ENCODE measurements at regions not wholly inside any gene's neighbourhood (a gene's known extent, or its start where the extent isn't known, plus 50 kb on each side); places are given as distances from the start of the nearest gene placed in this dataset.

DNA sequence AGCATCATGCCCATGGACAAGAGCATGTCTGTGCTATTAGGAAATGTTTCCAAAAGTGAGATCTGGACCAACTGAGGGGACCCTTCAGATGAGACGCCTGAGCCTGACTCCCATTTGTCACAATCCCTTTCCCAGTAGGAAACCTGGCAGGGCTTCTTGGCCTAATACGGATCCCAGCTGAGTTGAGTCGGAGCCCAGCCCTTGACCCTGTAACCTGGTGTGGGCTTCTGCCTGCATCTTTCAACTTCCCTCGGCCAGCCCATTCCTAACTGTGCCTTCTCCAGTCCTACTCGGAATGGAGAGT lies 148.3 kb downstream of the IRX2 start:
- no peak for DNase-seq (ENCODE audit: low spot score)

DNA sequence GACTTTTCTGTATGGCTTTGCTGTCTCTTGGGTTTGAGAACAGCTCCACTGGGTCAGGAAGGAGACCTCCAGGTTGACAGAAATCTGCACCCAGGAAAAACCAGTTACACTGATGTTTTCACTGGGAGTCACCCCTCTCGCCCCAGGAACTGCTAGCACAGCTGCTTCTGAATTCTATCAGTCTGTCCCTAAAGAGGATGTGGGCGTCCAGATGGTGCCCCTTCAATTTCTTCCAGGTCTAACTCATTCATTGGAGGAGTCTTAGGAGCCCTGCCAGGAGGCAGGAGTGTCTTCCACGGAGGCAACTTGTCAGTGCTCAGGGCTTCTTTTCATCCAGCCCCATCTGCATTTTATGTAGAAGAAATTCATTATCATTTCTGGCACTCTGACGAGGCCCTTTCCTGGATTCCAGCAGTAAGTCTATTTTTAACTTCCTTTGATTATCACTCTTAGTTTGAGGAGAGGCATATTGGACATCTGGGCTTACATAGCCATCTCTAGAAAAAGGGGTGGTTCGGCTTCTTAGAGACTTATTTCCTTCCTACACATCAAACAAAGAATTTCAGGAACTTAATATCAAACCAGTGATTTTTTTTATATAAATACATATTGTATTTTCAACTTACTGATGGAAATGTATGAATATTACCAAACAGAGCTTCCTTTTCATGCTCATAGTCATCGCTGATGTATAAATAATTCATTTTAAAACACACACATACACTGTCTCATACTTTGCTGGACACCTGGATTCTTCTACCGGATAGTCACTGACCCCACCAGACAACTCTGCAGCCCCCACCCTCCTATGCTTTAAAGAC lies 148.8 kb downstream of the IRX2 start:
- no peak for DNase-seq (ENCODE audit: low spot score)

DNA sequence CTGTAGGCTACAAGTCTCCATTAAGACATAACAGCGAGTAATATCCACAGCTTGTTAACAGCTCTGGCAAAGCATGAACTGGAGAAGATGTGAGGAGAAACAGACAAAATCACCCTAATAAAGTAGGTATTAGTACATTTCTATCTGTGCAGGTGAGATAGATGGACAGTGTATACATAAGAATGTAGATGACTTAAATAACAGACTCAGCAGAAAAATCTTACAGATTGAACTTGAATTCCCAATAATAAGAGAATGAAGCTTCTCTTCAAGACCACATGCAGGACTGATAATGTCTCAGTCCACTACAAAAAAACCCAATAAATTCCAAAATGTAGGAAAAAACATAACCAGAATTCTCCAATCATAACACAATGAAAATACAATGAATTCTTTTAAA lies 153.0 kb downstream of the IRX2 start:
- DNase-seq (ENCODE audit: low spot score) = no peak

DNA sequence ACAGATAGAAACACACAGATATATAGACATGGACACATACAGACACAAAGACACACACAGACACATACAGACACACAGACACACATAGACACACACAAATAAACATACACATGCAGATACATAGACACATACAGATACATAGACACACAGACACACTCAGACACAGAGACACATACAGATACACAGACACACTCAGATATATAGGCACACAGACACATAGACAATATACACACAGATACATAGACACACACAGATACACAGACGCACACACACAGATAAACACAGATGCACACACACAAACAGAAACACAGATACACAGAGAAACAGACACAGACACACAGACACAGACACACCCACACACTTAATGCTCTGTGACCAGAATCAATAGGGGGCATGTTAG lies 156.8 kb downstream of the IRX2 start:
- DNase-seq (ENCODE audit: low spot score) = no peak

DNA sequence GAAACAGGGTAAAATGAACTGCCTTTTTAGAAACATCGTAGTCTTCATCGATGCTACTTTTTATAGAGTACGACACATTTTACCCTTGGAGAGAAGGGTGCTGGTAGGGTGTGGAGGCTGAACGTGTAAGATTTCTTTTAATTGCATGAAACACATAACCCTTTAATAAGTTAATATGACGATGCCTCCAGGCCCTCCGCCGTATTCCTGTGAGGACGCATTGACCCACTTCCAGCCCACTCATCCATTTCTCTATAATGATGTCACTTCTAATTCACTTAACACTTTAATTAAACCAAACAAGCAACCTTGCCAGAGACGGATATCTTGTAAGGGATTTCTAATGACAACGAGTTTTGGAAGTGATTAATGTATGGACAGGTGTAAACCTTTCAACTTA lies 158.7 kb downstream of the IRX2 start:
- DNase-seq (ENCODE audit: low spot score) = no peak

DNA sequence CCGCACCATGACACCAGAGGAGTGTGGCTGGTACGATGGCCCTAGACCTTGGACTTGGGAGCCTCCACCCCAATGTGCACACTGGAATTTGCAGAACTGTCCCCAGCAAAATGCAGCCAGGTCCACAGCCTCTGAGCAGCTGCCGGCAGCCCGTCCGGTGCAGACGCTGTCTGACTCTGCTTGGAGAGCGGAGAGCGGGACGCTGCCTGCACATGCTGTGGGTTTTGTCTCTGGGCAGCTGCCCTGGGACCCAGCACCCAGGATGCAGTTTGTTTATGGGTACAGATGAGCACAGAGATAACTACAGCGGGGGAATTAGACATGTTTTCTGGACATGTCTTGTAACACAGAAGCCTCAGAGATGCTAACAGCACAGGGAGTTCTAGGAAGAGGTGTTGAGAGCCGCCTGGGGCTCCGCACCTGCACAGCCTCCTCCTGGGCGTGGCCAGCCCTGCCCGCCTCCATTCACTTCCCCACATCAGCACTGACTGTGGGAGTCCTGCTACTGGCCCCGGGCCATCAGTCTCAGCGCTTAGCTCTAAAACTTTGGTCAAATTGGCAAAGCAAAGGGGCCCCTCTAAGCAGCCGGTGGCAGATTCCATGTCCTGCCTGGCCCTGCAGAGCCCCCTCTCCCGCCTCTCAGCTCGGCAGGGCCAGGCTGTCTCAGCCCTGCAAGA lies 159.6 kb downstream of the IRX2 start:
- DNase-seq (ENCODE audit: low spot score) = no peak

DNA sequence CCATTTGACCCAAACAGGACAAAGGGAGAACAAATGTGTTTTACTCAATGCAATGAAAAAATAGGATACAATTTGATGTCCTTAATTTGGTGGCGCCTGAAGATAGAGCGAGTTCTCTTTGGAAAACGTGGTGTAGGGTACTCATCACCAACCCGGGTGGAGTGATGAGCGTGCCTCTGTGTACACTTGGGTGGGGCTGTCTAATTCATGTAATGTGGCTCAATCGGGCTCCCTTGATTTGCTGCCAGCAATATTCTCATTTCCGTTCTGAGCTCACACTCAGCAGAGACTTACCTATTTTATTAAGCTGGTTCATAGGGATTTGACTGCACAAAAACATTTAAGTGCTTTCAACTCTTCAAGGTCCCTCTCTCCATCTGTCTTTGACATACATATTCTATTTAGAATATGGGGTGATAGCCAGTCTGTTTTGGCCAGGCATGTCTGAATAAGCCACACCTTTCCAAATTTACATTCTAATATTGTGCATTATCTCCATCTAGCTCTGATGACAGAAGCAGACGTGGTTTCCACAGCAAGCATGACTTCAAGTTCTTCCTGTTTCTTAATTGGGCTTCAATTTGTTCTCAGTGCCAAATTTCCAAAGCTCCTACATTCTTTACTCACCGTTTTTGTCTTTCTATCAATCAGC lies 162.5 kb downstream of the IRX2 start:
- no peak for DNase-seq (ENCODE audit: low spot score)

DNA sequence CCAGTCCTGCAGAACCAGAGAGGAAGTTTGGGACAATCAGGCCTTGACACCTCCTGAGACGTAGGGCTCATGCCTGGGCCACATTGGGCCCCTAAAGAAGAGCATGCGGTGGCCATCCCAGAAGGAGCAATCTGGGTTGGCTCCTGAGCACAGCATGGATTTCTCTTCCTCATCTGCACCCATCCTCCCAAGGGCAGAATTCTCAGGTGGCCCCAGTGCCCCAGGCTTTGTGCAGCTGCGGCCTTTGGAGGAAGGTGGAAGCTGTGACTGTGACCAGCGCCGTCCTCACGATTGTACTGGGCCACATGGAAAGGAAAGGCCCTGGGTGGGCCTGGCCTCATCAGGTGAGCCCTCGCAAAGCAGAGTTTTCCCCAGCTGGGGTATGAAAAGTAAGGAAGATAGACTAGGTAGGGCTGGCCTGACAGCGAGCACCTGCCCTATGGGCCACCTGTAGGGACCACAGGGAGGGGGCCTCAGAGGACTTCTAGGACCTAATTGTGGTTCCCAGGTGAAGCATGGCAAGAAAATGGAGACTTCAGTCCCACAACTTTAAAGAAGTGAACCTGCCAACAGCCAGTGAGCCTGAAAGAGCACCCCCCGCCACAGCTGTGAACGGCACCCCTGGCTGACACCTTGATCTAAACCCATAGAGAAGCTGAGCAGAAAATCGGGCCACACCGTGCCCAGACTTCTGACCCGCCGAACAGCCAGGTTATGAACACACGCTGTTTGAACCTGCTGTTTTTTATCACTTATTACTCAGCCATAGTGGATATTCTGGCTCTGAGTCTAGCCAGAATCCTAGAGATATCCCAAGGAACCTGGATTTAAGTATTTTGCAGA lies 164.1 kb downstream of the IRX2 start:
- DNase-seq (ENCODE audit: low spot score) = no peak

DNA sequence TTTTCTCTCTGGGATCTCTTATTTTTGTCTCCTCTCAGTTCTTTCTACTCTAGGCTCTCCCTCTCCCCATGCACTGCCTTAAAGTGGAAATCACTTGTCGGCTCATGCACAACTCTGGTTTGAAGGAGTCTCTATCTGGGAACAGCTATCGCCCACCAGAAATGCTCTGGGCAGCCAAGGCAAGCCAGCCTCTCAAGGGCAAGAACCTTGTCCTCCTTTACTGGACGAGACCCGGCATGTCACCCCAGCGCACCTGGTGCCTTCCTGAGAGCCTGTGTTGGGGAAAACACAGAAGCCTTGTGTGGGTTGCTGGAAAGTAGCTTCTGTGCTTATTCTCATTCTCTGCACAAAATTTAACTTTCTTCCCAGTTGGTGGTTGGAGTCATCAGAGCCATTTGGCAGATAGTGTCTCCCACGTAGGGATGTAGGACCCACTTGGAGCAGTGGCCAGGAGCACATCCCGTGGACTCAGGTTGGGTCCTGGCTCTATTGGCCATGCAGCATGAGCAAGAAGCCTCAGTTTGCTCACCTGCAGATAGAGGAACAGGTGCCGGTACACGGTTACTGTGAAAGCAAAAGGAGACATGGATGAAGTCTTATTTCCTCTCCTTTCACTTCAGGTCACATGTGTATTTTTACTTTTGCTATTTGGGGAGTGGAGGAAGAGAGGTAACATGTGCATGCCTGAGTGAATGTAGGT lies 165.3 kb downstream of the IRX2 start:
- no peak for DNase-seq (ENCODE audit: low spot score)

DNA sequence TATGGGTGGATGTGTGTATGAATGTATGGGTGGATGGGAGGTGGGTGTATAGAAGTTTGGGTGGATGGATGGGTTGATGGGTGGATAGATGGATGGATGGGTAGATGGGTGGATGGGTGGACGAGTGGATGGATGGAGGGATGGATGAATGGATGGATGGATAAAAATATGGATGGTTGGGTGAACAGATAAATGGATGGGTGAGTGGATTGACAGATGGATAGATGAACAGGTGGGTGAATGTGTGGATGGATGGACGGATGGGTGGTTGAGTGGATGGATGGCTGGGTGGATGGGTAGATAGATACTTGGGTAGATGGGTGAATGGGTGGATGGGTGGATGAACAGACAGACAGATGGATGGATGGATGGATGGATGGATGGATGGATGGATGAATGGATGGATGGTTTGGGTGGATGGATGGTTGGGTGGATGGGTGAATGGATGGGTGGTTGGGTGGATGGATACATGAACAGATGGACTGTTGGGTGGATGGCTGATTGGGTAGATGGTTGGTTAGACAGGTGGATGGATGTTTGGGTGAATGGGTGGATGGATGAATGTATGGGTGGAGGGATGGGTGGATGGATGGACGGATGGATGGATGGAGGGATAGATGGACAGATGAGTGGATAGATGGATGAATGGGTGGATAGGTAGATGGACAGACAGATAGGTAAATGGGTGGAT lies 166.8 kb downstream of the IRX2 start:
- DNase-seq (ENCODE audit: low spot score) = no peak

DNA sequence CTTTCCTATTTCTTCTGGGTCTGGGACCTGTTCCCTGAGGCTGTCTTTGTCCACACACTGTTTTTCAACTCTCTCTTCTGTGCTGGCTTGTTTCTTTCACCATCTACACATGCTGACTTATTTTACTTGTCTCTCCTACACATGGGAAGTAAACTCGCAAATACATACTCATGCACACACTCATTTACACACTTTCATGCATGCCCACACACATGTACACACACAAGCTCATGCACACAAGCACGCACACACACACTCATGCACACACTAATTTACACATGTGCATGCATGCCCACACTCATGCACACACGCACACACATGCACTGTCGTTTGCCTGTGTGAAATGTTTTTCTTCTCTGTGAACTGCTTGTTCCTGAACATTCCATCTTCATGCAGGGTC lies 169.0 kb downstream of the IRX2 start:
- DNase-seq (ENCODE audit: low spot score) = no peak

DNA sequence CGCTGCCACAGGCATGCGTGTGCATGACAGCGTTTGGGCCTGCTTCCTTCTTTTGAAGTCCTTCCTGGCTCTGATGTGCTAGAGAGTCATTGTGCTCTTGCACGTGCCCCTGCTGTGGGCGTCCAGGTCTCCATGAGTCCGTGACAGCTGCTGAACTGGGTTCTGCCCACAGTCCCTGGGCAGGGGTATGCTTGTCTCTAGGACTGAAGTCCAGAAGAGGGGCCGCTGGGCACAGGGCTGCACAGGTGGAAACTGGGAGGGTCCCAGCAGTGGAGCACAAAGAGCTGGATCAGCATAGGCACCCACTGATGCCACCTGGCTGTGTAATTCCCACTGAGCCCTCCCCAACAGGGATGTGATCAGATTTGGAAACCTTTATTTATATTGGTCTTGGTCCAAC lies 169.4 kb downstream of the IRX2 start:
- no peak for DNase-seq (ENCODE audit: low spot score)

DNA sequence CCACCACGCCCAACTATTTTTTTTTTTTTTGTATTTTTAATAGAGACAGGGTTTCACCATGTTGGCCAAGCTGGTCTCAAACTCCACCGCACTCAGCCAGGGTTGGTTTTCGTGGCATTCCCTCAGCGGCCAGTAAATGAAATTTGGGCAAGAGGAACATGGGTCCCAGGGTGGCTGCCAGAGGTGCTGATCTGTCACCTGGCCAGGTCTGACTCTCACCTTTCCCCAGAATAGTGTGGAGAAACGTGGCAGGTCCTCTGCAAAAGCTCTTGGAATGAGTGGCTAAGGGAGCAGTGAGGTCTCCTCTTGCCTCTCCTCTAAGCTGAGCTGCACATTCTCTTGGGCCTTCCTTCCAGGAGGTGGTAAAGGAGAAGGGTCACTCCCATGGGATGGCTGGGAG lies 170.1 kb downstream of the IRX2 start:
- no peak for DNase-seq (ENCODE audit: low spot score)

DNA sequence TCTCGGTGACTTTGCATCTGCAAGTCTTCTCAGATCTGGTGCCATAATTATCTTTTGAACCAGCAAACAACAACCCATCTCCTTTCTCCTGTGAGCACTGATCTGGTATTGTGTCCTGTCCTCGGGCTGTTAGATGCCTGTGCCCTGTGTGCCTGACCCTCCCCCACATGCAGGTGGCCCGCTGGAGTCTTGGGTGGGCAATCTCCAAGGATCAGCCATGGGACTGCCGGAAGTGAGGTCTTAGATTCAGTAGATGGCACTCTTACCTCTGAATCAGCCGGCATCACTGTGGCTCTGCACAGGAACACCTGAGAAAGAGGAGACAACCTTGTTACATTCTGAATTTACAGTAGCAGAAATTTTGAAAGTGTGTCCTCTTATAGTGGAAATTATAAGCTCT lies 172.4 kb downstream of the IRX2 start:
- no peak for DNase-seq (ENCODE audit: low spot score)

DNA sequence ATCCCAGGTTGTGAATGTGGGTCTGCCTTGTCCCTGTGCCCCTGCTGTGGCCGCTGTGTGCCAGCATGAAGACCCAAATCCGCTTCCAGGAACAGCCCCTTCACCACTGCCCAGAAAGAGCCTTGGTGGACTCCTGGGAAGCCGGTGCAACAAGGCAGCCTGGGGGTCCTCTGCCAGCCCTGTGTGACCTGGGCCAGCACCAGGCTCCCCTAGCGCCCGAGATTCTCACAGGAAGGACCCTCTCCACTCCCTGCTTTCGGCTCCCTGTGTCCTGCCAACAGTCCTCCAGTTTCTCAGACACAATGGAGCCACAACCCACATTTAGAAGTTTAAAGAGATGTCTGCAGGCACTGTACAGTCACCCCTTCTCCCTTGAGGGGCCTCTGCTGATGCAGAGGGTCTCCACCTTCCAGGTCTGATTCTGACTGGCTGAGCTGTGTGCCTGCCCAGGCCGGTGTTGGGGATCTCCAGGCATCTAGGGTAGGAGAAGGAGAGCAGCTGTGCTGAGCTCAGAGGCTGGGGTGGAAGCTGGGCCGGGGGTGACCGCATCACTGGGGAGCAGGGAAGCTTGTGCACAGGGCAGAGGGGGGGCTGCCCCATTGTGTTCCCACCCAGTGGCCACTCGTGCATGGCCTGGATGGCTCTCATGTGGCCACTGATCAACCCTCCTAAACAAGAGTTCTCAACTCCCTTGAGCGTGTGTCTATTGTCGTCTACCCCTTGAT lies 174.0 kb downstream of the IRX2 start:
- no peak for DNase-seq (ENCODE audit: low spot score)

DNA sequence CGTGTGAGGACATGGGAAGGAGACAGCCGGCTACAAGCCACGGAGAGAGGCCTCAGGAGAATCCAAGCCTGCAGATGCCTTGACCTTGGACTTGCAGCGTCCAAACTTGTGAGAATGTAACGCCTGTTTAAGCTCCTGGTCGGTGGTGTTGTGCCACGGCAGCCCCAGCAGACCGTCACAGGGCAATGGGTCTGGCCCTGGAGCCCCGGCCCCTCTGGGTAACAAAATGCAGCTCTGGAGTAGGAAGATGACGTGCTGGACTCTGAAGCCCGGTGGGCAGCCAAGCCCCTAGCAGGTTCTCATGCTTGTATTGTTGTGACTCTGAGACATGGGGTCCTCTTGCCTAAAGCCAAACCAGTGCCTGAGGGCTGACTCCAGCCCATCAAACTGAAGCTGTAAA lies 174.7 kb downstream of the IRX2 start:
- DNase-seq (ENCODE audit: low spot score) = no peak

DNA sequence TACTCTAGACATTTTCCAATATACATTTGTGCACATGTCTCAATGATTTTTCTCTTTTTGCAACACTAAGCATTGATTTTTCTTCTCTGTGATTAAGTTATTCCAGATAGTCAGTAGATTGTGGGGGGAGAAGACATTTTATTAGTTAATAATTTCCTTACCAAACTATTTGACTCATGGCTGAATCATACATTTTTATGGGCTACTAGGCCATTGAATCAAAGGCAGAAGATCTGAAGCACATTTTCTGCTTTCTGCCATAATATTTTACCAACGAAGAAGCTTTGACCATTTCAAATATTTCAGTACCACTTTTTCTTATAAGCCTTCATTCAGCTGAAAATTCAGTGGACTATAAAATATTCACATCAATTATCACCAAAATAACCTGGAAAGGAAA lies 175.6 kb downstream of the IRX2 start:
- DNase-seq (ENCODE audit: low spot score) = no peak

DNA sequence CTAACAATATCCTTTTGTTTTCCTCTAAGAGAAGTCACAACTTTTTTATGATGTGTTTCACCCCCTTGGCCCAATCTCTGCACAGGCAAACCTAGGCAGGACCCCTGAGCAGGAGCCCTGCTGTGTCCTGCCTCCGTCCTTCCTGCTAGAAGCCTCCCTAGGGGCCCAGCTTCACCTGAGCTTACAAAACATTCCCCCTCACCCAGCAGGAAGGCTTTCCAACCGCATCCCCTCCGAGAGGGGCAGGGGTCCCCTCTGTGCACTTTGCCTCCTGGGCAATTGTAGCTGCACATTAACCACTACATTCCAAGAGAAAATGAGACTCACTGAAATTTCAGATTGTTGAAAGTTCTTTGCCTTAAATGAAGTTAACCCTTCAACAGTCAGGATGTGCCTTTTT lies 176.2 kb downstream of the IRX2 start:
- DNase-seq (ENCODE audit: low spot score) = no peak

DNA sequence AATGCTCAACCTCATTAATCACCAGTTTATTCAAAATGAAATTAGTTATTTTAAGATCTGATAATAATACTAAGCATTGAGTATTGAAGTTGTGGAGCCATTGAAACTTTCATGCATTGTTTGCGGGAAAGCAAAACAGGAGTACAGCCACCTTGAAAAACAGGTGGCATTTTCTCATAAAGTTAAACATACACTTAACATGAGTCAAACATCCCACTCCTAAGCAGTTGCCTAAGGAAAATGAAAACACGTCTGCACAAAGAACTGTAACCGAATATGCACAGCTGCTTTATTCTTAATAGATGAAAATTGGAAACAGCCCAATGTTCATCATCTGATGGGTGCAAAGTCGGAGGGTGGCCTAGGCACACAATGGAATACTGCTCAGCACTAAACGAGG lies 177.3 kb downstream of the IRX2 start:
- no peak for DNase-seq (ENCODE audit: low spot score)

DNA sequence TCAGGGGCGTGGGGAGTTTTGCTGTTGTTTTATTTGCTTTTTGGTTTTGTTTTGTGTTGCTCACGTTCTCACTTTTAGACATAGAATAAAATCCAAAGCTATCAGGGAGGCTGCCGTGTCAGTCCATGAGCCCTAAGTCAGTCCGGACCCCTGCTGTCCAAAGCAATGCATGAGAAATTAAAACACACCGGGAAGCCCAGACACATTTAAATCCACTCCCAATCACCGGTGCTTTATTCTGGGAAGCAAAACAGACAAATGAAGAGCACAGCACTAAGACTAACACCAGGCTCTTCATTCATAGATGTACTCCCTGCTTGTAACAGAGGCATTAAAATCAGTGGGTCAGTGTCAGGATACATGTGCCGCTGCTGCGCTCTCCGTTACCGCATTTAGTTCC lies 180.9 kb downstream of the IRX2 start:
- DNase-seq (ENCODE audit: low spot score) = no peak
